ENCODE measurements at regions not wholly inside any gene's neighbourhood (a gene's known extent, or its start where the extent isn't known, plus 50 kb on each side); places are given as distances from the start of the nearest gene placed in this dataset.
A peak's percentile ranks its signal among the peaks of the same experiment; 100 is the strongest.

DNA sequence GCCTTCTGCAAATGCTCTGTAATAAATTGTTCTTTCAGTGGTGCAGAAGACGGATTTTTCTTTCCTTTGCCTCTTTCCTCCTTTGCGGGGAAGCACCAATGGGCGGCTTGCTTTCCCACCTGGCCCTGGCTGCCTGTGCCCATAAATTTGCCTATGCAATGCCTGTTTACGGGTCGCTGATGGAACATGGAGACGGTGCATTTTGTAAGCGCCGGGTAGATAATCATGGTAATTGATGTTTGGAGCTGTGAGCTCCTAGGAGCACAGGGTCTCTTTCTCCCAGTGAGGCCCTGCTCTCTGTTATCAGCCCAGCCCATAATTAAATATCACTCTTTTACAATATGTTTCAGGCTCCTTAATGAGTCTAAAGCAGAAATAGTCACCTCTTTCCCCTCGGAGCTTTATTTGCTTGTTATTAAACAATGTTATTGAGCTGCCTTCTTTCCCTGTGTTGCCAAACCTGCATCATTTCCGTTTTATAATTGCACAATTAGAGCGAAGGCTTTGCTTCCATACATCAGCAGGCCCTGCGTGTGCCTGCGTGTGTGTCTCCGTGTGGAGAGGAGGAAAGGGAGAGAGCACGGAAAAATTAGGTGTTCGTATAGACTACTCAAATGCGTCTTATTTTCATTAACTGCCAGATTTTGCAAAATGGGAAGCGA is 437.4 kb upstream of the POU3F3 start:
- DNase-seq: peak; percentile 85

DNA sequence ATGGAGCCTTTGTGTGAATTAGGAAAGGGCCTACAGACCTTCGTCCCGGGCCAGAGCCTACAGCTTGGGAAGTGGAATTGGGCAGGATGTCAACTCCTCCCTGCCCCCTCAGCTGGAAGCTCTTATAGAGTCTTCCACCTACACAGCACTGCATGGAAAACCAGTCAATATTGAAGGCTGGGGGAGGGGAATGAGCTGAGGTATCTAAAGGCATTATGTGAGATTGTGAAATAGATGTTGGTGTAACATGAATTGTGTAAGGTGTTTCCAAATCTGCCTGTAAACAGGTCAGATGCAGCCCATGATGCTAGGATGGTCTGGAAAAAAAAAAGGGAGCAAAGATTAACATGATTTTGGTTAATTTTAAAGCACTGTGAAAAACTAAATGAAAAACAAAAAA is 433.5 kb upstream of the POU3F3 start:
- DNase-seq: no peak

DNA sequence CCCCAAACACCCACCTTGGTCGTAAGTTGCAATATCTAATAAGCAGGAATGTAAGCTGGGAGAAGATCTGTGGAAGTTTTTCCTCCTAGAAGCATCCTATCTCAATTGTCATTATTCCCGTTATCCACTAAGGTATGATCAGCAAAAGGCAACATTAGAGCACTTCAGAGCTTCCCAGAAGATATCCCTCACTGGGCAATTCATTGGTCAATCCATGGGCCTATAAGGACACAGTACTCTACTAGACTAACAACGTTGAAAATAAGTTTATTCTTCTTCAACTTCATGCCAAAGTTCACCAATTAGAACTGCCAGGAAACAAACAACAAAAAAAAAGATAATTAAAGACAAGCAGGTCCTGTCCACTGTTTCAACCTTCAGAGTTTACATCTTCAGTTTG is 433.0 kb upstream of the POU3F3 start:
- DNase-seq: no peak

DNA sequence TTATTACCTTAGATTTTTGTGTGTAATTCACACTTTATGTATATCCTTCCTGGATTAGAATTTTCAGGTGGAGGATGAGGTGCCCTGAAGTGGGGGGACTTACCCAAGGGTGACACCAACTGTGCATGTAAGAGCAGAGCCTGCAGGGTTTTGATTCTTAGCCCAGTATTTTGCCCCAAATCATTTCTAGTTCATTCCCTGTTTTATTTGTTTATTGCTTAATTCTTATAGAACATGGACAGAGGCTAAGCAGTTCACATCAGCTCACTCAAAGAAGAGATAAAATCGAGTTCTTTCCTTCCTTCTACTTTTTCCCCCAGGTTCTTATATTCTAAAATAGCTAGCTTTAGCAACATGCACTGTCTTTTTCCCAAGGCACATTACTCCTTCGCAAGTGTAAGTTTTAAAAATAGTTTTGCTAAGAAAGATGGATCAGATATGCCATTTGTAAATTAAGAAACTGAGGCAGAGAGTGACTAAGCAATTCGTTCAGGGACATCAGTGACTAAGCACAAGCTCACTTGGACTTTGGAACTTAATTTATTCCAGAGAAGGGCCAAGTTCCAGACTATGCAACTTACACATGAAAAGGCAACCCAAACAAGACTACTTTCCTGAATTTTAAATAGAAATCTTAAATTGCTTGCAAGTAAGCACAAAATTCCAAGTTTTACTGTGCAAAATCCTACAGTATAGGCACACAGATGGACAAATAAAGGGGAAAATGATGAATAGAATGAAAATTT is 427.9 kb upstream of the POU3F3 start:
- DNase-seq: no peak

DNA sequence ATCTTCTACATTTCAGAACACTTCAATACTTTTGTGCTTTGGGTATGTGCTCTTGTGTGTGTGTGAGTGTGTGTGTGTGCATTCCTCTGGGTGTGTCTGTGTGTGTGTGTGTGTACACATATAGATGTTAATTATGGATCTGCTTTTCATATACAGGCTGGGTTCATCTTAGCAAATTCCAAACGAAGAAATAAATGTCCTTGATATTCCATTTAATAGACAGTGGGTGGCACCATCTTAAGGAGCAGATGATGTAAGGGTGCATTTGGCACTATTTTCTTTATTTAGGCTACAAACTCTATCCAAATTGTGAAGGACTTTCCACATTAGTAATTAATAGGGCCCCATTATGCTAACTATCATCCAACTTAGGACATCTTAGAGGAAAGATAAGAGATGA is 425.8 kb upstream of the POU3F3 start:
- DNase-seq: no peak

DNA sequence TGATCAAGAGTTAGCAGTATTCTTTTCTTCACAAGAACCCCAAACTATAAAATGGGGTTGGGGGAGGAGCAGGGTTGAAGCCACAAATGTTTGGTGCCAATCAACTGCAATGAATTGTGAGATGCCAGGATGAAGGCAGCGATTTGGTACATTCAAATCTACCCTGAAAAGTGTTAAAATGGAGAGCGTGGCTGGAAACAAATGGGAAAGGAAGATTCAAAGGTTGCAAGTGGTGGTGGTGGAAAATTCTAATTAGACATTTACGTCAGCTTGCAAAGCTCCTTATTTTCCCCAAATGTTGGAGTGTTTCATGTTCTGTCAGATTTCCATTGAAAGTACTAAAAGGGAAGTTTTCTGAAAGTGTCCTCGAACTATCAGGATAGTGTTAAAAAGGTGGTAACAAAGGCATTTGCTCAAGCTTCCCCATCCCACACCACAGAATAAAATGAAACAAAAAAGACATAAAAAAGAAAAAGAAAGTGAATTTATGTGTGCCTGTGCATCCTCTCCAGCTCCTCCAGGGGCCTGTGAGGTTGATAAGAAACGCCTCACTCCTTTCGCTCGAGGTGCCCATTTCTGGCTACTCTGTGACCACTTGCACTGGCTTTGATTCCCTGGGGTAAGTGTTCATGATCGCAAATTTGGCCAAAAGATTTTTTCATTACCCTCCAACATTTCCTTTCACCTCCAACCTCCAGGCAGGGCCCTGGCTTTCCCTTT is 424.1 kb upstream of the POU3F3 start:
- no peak for DNase-seq

DNA sequence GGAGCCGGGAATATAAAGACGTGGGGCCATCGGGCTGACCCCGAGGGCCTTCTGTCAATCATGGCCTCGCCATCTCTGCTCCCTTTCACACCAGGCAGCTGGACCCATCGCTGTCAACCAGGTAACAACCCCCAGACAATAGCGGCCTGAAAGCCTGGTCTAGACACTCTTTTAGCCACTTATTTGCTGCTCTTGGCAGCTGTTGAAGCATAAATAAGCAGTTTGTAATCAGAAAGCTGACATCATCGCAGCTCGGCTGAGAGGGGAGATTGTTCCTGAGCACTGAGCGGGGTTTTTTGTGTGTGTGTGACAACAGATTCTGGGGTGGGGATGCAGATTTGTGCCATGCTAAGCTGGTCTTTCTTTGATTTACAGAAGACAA is 423.6 kb upstream of the POU3F3 start:
- DNase-seq: peak; percentile 23

DNA sequence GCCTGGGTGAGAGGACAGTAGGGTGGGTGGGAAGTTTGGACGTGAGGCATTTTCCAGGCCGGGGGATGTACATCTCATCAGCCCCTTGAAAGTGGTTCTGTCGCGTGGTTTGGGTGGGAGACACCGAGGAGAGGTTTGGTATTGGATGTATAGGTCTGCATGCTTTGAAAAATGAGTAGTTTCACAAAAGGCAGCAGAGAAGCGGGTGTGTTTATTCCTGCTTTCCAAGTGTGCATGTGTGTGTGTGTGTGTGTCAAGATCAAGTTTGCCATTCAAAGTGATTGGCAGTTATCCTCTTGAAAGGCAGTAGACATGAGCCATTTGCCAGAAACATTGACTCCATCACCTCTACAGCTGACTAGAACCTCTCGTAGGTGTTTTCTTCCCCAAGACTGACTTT is 423.1 kb upstream of the POU3F3 start:
- DNase-seq: no peak

DNA sequence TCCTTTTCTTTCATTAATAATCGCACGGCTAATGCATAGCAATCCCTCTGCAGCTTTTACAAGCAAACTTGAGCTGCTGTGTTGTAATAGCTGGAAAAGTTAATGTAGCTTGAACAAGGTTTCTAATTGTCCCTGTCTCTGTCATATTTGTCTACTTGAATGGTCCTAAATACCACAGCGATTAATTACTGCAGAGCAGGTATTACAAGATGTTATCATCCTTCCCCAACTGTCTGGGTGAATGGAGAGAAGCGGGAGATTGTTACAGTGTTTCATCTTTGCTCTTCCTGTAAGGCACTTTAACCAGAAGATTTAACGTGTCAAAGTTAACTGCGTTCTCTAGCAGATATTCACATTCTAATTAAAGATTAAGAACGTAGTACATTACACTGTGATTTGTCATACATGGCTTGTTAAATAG is 422.2 kb upstream of the POU3F3 start:
- DNase-seq: no peak

DNA sequence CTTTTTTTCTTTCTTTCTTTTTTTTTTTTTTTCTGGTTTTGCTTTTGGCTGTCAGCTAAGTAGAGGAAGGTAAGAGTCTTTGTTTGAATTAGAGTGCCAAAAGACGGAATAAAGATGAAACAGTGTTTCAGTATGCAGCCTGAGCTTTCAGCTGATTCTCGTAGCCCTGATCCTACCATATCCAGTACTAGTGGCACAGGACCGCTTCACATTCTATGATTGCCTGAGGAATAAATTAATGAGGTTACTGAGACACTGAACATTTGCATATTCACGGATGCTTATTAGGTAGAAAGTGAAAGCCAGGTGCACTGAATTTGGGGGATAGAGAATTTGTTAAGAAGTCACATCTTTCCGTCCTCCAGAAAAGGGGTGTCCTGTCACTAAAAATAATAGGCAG is 421.5 kb upstream of the POU3F3 start:
- no peak for DNase-seq

DNA sequence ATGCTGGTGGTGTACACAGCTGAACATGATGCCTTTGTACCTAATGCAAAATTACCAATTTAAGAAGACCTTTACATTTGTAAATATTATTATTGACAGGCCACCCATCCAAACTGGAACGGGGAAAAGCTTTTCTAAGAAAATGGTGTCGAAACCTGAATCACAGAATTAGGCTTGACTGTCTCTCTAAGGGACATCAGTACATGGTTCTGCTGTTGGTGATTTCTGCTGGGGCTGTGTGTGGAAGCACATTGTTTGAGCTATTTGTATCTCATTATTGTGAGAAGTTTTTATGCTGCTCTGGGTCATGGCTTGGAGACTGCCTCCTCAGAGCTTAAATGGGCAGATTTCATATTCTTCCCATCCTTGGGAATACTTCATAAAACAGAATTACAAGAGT is 420.9 kb upstream of the POU3F3 start:
- peak; percentile 10 for DNase-seq

DNA sequence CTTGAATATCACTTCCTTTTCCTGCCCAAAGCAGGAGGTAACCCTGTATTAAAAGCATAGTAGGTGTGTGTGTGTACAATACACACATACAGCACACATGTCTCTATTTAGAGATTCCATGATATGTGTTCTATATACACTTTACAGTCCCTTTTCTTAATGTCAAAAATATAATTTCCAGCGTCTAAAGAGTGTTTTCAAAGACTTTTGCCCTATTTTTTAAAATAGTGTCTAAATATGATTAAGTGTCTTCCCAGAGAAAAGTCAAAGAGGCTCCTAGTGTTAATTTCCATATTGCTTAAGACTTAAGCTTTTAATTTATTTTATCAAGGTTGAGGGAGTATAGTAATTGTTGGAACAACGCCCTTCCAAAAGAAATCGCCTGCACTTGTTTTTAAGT is 420.3 kb upstream of the POU3F3 start:
- DNase-seq: peak; percentile 48

DNA sequence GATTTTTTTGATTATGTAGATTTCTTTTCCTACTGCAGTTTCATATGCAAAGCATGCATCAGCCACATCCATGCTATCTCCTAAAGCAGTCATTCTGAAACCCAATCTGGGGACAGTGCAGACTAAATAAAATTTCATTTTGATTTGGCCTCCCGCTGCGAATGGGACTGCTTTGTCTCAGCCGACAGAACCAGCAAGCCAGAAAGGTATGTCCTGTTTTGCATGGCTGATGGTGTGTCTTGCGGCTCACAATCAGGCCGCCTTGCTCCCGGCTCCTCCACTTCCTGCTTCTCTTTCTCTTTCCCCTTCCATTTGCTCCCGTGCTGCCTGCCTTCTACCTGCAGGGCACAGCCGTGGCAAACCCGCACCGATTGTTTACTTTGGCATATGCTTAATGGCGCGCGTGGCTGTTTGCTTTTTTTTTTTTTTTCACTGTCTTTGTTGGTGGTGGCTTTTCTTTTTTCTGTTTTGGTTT is 419.6 kb upstream of the POU3F3 start:
- DNase-seq: peak; percentile 84

DNA sequence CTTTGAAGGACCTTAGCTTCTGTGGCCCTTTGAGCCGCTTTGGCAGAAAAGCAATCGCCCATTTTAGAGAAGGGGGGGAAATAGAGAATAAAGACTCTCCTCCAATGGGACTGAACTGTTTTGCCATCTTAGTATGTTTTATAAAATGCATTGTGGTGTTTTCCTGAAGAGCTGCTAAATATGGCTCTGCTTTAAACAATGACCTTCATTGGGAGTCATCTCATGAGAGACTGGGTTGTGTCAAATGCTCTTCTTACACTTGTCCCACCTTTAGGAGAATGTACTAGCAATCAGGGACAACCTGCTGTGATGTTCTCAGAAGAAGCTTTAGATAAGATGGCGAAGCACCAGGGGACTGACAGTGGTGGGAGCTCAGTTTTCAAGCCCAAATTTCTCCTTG is 418.9 kb upstream of the POU3F3 start:
- no peak for DNase-seq

DNA sequence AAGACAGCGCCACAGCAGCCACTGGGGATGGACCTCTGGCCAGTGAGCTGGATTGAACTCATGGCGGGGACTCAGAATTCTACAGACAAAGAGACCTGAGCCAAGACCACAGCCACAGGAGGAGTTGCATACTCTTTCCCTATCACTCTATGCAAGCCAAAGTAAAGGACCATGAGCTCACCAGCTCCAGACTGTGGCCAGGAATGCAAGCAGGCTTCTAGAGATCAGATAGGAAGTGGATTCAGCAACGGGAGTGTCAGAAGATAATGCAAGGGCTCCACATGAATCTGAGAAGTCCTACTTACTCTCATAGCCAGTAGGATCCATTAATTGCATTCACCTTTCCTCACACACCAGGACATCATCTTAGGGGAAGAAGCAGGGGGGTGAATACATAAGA is 415.4 kb upstream of the POU3F3 start:
- DNase-seq: no peak

DNA sequence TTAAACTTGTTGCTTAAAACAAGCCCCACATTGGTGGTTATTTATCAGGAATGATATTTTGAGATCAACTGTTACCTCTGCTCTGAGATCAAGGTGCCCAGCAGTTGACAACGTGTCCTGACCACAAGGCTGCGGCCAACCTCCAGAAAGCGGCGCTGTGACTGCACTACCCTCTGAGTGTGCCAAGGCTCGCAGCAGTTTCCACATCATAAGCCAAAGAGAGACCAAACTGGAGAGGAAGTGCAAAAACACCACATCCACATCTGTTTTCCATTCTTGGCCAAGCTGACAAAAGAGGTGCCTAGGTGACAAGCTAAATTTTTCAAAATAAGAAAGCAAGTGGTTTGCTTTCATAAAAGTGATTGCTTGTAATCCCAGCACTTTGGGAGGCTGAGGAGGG is 410.8 kb upstream of the POU3F3 start:
- DNase-seq: no peak

DNA sequence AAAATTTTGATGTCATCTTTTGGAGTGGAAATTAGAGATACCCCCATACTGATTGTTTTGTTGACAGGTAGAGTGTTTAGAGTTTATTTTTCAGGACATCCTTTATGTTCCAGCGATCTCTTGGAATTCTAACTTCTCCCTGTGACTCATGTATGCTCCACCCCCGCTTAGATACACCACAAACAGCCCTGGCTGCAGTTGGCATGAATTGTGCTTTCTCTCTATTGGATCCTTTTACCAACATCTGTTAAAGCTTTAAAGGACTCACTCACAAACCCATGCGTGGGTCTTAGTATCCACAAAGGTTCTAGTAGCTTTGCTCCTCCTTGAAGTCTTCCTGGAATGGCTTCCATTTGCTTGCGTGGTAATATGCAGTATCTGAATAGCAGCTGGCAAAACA is 409.5 kb upstream of the POU3F3 start:
- no peak for DNase-seq

DNA sequence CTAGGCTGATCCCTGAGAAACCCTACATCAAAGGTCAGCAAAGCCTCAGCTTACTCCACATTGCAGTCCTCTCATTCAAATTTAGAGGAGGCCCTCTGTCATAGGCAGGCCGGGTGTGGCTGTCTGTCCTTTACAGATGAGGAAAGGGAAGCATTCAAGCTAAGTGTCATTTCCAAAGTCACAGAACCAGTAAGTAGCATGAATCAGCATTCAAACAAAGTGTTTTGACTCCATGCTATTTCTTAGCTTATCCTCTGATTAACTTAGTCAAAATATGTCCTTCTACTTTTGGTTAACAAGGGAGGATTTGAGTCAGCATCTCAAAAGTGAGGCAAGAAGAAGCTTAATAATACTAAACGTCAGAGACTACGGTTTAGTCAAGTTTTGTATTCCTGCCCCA is 409.0 kb upstream of the POU3F3 start:
- DNase-seq: no peak

DNA sequence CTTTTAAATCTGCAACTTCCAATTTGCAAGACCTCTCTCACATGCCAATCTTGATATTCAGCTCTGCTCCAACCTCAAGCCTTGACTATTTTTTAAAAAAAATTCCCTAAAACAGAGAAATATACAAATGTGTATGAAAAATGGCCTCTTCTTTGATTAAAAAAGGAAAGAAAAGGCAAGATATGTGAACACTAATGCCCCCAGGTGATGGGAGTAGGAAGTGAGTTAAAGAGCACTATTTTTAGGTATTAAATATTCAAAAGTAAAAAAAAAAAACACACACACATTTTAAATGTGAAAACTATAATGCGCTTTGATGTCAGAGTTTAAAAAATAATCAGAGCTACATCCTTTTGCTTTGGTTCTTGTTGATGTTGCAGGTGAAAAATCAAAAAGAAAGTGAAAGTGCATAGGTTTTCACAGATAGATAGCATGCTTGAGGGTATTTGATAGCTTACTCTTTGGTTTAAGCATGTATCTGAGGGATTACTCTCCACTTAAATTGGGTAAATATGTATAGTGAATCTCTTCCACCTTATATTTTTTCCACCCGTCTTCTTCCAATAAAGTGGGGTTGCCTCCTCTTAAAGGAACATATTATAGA is 406.0 kb upstream of the POU3F3 start:
- peak; percentile 21 for DNase-seq

DNA sequence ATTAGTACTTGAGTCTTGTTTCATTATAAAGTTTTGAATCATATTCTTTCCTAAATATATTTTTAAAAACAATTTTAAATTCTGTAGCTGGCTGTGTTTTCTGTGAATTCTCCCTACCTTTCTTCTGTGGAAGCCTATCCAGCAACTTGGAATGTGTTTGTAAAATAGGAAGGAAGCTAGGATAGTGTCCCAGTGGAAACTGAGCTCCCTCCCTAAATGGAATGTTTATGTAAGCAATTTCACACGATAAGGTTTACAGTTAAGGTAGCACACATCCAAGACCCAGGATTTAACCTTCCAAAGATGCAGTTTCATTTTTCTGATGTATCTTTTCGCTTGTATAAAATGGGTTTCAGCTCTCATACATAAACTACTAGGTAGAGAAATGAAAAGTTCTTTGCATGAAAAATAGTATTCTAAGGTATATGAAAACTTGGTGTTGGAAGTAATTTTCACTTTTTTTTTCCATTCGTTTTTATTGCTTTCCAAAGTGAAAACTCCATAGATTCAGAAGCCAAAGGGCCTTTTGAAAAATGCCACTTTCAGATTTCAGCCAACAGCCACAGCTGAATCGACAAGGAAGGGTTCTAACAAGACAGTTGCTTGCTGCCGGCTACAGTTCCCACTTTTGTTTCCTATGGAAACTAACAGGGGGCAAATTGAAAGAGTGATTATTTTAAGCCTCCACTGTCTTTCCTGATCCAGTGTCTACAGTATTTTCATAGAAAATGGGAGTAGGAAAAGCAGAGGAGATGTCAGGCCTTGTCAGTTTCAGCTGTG is 405.1 kb upstream of the POU3F3 start:
- DNase-seq: no peak

DNA sequence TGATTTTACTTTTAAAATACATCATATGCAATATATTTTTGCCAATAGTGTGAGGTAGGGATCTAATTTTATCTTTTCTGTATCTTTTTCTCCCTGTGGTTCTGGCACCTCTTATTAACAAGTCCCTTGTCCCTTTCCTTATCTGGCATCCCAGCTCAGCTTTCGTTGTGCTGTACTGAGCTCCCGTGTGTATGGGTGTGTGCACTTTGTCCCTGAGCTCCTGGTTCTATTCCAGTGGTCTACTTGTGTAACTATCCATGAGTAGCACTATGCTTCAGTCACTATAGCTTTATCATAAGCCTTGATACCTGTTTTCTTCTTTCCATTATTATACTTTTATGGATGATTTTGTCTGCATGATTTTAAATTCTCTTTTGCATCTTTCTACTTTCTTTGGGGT is 401.4 kb upstream of the POU3F3 start:
- DNase-seq: no peak

DNA sequence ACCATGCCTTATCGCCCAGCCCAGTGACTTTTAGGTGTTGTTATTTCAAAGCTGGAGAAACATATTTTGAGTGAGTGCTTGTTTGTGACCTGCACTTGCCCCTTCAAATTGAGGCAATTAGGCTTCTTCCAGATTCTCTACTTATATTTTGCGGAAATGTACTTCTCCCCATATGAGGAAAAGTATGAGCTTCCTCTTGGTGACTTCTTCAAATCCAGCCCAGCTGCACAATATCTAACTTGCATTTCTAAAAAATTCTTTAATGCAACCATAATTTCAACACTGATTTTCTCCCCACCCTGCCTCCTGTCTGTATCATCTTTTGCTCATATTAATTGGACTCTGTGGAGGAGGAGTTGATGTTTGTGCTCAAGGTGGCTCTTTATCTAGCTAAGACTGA is 391.2 kb upstream of the POU3F3 start:
- DNase-seq: no peak

DNA sequence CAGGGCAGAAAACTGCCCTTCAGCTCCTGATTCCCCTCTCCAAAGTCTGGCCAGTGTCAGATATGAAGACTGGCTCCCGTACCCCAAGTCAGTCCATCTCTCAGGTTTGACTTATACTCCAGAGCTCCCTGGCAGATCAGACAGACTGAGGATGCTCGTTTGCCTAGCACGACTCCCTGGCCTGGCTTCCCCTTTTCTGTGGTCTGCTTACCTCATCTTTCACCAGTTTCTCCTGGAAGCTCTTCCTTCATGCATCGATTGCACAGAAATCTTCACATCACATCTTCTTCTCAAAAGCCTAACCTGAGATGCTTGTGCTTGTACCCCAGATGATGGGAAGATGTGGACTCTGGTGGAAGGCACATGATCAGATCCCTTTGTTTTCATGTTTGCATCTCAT is 387.9 kb upstream of the POU3F3 start:
- no peak for DNase-seq

Measured in NCI-H69 (cell line).